HG02885 (cell line): ENCODE measurements at regions not wholly inside any gene's neighbourhood (a gene's known extent, or its start where the extent isn't known, plus 50 kb on each side); places are given as distances from the start of the nearest gene placed in this dataset.
A peak's percentile ranks its signal among the peaks of the same experiment; 100 is the strongest.

Experiments
- ATAC-seq: cut with Tn5 transposase; IDR thresholded peaks from one replicate; pipeline ENCODE4 v1.9.1; 2021; ENCODE audit warnings: mild to moderate bottlenecking; ENCODE audit not compliant: unreplicated experiment, poor library complexity

- ATAC-seq, result peak; percentile 79
These were observed 814.8 kb downstream of the MAFB start for GRCh38 chr20:39874049-39874893.

- no peak for ATAC-seq
These were observed 815.8 kb downstream of the MAFB start for GRCh38 chr20:39873286-39873685.

- no peak for ATAC-seq
These were observed 818.0 kb downstream of the MAFB start for GRCh38 chr20:39871013-39871412.

GRCh38 chr20:39865446-39865845 lies 823.6 kb downstream of the MAFB start:
- no peak for ATAC-seq

- ATAC-seq, result no peak
These were observed 826.6 kb downstream of the MAFB start for GRCh38 chr20:39862470-39862891.

- ATAC-seq, result no peak
These were observed 827.7 kb downstream of the MAFB start for GRCh38 chr20:39861381-39861780.

- no peak for ATAC-seq
These were observed 831.2 kb downstream of the MAFB start for GRCh38 chr20:39857835-39858234.

- no peak for ATAC-seq
These were observed 831.8 kb downstream of the MAFB start for GRCh38 chr20:39857187-39857586.

- ATAC-seq, result no peak
These were observed 833.2 kb downstream of the MAFB start for GRCh38 chr20:39855799-39856198.

- no peak for ATAC-seq
These were observed 834.0 kb downstream of the MAFB start for GRCh38 chr20:39855056-39855455.

GRCh38 chr20:39853636-39854035 lies 835.4 kb downstream of the MAFB start:
- no peak for ATAC-seq

- ATAC-seq, result no peak
These were observed 836.0 kb downstream of the MAFB start for GRCh38 chr20:39853050-39853449.

- ATAC-seq, result no peak
These were observed 837.6 kb downstream of the MAFB start for GRCh38 chr20:39851459-39851858.

- ATAC-seq, result no peak
These were observed 838.2 kb downstream of the MAFB start for GRCh38 chr20:39850821-39851330.

GRCh38 chr20:39850246-39850645 lies 838.8 kb downstream of the MAFB start:
- ATAC-seq, result no peak

- no peak for ATAC-seq
These were observed 839.4 kb downstream of the MAFB start for GRCh38 chr20:39849664-39850063.

GRCh38 chr20:39849171-39849570 lies 839.9 kb downstream of the MAFB start:
- ATAC-seq, result no peak

GRCh38 chr20:39839399-39840119 lies 849.5 kb downstream of the MAFB start:
- no peak for ATAC-seq

GRCh38 chr20:39837561-39837960 lies 851.5 kb downstream of the MAFB start:
- no peak for ATAC-seq

GRCh38 chr20:39835130-39835842 lies 853.8 kb downstream of the MAFB start:
- ATAC-seq, result no peak

- no peak for ATAC-seq
These were observed 858.1 kb downstream of the MAFB start for GRCh38 chr20:39830903-39831302.
